Gastrocnemius medialis (tissue), 4 donors: ENCODE measurements at regions not wholly inside any gene's neighbourhood (a gene's known extent, or its start where the extent isn't known, plus 50 kb on each side); places are given as distances from the start of the nearest gene placed in this dataset.

ENCODE experiments used
- POLR2A ChIP-seq, 2 donors: fragments of 450-650 bp; IDR thresholded peaks; one replicate each; pipeline ENCODE4 v1.6.1; 2017; ENCODE audit warnings: antibody characterized with exemption in 2 of 2, mild to moderate bottlenecking in 2 of 2, moderate library complexity in 2 of 2
- TF ChIP-seq, protein P1 (sequence below), 5 experiments: fragments of 450-650 bp in 3 of 5; fragments of 200-600 bp in 2 of 5; sonication (generic) in 2 of 5; IDR thresholded peaks in 4 of 5; conservative IDR thresholded peaks in 1 of 5; 1 replicate in 4 of 5; 2 replicates in 1 of 5; pipeline ENCODE4 v1.5.1; 2016 to 2019; ENCODE audit warnings: antibody characterized with exemption in 5 of 5, mild to moderate bottlenecking in 3 of 5, moderate library complexity in 3 of 5

- TF ChIP-seq, protein P1, sequence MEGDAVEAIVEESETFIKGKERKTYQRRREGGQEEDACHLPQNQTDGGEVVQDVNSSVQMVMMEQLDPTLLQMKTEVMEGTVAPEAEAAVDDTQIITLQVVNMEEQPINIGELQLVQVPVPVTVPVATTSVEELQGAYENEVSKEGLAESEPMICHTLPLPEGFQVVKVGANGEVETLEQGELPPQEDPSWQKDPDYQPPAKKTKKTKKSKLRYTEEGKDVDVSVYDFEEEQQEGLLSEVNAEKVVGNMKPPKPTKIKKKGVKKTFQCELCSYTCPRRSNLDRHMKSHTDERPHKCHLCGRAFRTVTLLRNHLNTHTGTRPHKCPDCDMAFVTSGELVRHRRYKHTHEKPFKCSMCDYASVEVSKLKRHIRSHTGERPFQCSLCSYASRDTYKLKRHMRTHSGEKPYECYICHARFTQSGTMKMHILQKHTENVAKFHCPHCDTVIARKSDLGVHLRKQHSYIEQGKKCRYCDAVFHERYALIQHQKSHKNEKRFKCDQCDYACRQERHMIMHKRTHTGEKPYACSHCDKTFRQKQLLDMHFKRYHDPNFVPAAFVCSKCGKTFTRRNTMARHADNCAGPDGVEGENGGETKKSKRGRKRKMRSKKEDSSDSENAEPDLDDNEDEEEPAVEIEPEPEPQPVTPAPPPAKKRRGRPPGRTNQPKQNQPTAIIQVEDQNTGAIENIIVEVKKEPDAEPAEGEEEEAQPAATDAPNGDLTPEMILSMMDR (IDR thresholded peaks at IDR 0.05 in 4 of 5, conservative IDR thresholded peaks at IDR 0.05 in 1 of 5) = no peak
- TF ChIP-seq POLR2A (IDR thresholded peaks at IDR 0.05) = no peak
Observed at GRCh38 chr15:96031426-96032110, 298.9 kb upstream of the NR2F2 start.
